ENCODE measurements at regions not wholly inside any gene's neighbourhood (a gene's known extent, or its start where the extent isn't known, plus 50 kb on each side); places are given as distances from the start of the nearest gene placed in this dataset.

GRCh38 chr19:30696514-30696913, 324.3 kb downstream of the ZNF536 start:
- TF ChIP-seq, protein P1, sequence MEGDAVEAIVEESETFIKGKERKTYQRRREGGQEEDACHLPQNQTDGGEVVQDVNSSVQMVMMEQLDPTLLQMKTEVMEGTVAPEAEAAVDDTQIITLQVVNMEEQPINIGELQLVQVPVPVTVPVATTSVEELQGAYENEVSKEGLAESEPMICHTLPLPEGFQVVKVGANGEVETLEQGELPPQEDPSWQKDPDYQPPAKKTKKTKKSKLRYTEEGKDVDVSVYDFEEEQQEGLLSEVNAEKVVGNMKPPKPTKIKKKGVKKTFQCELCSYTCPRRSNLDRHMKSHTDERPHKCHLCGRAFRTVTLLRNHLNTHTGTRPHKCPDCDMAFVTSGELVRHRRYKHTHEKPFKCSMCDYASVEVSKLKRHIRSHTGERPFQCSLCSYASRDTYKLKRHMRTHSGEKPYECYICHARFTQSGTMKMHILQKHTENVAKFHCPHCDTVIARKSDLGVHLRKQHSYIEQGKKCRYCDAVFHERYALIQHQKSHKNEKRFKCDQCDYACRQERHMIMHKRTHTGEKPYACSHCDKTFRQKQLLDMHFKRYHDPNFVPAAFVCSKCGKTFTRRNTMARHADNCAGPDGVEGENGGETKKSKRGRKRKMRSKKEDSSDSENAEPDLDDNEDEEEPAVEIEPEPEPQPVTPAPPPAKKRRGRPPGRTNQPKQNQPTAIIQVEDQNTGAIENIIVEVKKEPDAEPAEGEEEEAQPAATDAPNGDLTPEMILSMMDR (IDR thresholded peaks at IDR 0.05) = peak; percentile 38; the same call in 1 of the 2 replicates

DNA sequence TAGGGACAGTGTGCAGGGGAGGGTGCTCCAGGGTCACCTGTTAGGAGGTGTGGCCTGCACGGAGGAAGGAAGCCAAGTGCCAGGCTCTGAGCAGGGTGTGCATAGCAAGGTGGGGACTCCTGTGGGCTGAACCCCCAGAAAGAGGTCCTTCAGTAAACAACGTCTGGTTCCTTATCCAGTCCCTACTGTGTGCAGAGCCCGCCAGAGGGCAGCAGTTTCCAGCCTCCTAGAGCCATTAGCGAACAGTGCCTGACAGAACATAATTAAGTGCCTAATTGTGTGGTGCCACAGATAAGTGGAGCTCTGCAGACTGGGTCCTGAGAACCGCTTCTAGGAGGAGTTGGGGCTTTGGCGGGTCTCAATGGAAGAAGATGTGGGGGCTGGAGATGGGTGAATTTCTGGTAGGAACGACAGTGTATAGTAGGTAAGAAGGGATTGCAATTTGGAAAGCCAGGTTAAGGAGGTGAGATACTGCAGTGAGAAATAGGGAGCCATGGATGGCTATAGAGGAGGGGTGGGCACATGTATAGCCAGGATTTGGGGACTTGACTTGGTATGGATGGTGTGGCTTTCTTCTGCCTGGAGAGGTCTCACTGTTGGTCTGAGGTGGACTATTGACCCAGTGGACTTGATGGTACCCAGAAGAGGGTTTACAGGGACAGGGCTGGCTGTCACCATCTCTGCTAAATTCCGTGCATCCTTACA, 323.1 kb downstream of the ZNF536 start:
- TF ChIP-seq, protein P1 (IDR thresholded peaks at IDR 0.05) = peak; percentile 24; the same call in 1 of the 2 replicates

GRCh38 chr19:30694156-30694755, 322.1 kb downstream of the ZNF536 start:
- TF ChIP-seq, protein P1 (IDR thresholded peaks at IDR 0.05) = no peak

DNA sequence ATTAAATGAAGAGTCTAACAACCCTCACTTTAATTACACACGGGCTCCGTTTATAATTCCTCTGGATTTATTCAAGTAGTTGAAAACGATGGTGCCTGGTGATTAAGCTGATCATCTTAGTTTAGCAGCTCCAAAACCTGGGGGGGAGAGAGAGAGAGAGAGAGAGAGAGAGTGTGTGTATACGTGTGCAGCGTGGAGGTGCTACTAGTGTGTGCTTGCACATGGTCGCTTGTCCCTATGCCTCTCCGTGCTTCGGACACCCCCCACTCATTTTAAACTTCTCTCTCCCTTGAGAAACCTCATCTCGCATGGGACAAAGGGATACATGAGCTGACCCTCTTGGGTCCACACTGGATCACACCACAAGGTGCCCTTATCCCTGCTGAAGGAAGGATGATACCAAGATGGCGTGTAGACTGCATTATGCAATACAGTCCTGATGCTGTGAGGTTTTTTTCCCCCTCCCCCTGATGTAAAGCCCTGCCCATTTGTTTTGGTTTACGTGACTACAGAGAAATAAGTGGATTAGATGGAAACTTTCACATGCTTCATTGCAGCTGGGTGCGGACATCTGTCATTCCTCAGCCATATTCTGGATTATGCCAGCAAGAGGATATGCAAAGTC, 320.8 kb downstream of the ZNF536 start:
- TF ChIP-seq, protein P1 (IDR thresholded peaks at IDR 0.05) = no peak

GRCh38 chr19:30692181-30692811, 320.1 kb downstream of the ZNF536 start:
- TF ChIP-seq, protein P1 (IDR thresholded peaks at IDR 0.05) = no peak

GRCh38 chr19:30691819-30692166, 319.6 kb downstream of the ZNF536 start:
- TF ChIP-seq, protein P1 (IDR thresholded peaks at IDR 0.05) = no peak

GRCh38 chr19:30690935-30691818, 319.0 kb downstream of the ZNF536 start:
- TF ChIP-seq, protein P1 (IDR thresholded peaks at IDR 0.05) = no peak
